ENCODE measurements at regions not wholly inside any gene's neighbourhood (a gene's known extent, or its start where the extent isn't known, plus 50 kb on each side); places are given as distances from the start of the nearest gene placed in this dataset.

DNA sequence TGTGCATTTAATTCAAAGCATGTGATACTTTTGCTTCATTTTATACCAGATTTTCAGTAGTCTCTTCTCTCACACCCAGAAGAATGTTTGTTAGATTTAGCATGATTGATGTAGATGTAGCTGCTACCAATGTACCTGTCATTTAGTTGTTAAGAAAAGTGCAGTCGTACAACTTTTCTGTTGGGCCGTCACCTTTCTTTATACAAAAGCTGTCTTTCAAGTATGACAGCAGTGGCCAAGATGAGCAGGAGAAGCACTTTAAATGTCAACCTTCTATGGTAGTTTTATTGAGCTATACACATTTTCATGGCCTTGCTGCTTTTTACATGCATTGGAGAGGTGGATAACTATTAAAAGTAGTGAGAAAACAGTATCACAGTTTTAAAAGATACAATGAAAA is 77.7 kb upstream of the PTPRD start:
- TF ChIP-seq, protein P1, sequence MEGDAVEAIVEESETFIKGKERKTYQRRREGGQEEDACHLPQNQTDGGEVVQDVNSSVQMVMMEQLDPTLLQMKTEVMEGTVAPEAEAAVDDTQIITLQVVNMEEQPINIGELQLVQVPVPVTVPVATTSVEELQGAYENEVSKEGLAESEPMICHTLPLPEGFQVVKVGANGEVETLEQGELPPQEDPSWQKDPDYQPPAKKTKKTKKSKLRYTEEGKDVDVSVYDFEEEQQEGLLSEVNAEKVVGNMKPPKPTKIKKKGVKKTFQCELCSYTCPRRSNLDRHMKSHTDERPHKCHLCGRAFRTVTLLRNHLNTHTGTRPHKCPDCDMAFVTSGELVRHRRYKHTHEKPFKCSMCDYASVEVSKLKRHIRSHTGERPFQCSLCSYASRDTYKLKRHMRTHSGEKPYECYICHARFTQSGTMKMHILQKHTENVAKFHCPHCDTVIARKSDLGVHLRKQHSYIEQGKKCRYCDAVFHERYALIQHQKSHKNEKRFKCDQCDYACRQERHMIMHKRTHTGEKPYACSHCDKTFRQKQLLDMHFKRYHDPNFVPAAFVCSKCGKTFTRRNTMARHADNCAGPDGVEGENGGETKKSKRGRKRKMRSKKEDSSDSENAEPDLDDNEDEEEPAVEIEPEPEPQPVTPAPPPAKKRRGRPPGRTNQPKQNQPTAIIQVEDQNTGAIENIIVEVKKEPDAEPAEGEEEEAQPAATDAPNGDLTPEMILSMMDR (IDR thresholded peaks at IDR 0.05): no peak
- TF ChIP-seq POLR2AphosphoS5 (IDR thresholded peaks at IDR 0.05; ENCODE audit: low read depth, low read length): no peak
- no peak for TF ChIP-seq REST (IDR thresholded peaks at IDR 0.05; ENCODE audit: insufficient read depth in 1 of 2, low read depth in 2 of 2, low read length in 1 of 2)

Data from Panc1 (cell line).